Upper lobe of left lung (tissue), 6 donors: ENCODE measurements at regions not wholly inside any gene's neighbourhood (a gene's known extent, or its start where the extent isn't known, plus 50 kb on each side); places are given as distances from the start of the nearest gene placed in this dataset.

ENCODE experiments used
- ATAC-seq, 2 donors: fragments of 200-7000 bp; cut with Tn5 transposase; one replicate each; pipeline ENCODE4 v1.9.1; 2022; ENCODE audit warnings: mild to moderate bottlenecking in 2 of 2, moderate library complexity in 2 of 2; ENCODE audit not compliant: low FRiP score in 2 of 2
- DNase-seq, 2 donors: peaks; one replicate each; pipeline ENCODE4 v3.0.0-alpha.2; 2019 to 2020
- H3K27ac ChIP-seq, 4 donors: fragments of 200-600 bp; sonication (generic); one replicate each; pipeline ENCODE4 v1.5.1; 2016 to 2019
- H3K27me3 ChIP-seq, 4 donors: fragments of 200-600 bp; sonication (generic); one replicate each; pipeline ENCODE4 v1.5.1; 2017 to 2019
- H3K36me3 ChIP-seq, 4 donors: fragments of 200-600 bp; sonication (generic); one replicate each; pipeline ENCODE4 v1.5.1; 2016 to 2019
- H3K4me1 ChIP-seq, 4 donors: fragments of 200-600 bp; sonication (generic); one replicate each; pipeline ENCODE4 v1.5.1; 2018 to 2019
- H3K4me3 ChIP-seq, 4 donors: fragments of 200-600 bp; sonication (generic); one replicate each; pipeline ENCODE4 v1.5.1; 2017 to 2019; ENCODE audit warnings: mild to moderate bottlenecking in 2 of 4, moderate library complexity in 1 of 4
- H3K9me3 ChIP-seq, 4 donors: fragments of 200-600 bp; sonication (generic); one replicate each; pipeline ENCODE4 v1.5.1; 2018 to 2019
- EP300 ChIP-seq, 4 donors: sonication (generic); formaldehyde crosslinking; IDR thresholded peaks; one replicate each; pipeline ENCODE4 v1.5.1; 2017; ENCODE audit warnings: antibody characterized with exemption in 4 of 4, control low read depth in 2 of 4
- POLR2A ChIP-seq, 4 donors: fragments of 450-650 bp; IDR thresholded peaks; one replicate each; pipeline ENCODE4 v1.5.1; 2016 to 2017; ENCODE audit warnings: antibody characterized with exemption in 4 of 4, mild to moderate bottlenecking in 2 of 4
- POLR2AphosphoS5 ChIP-seq, 2 donors: sonication (generic); formaldehyde crosslinking; IDR thresholded peaks; one replicate each; pipeline ENCODE4 v1.5.1; 2017; ENCODE audit warnings: antibody characterized with exemption in 2 of 2
- WGBS, 2 donors: methylation state at CpG; one replicate each; pipeline ENCODE4 v1.1.5; 2017 to 2018; 5-methylcytosine and 5-hydroxymethylcytosine counted together
- TF ChIP-seq, protein P1 (sequence below), 6 experiments: fragments of 450-650 bp in 4 of 6; fragments of 200-600 bp in 2 of 6; sonication (generic) in 2 of 6; IDR thresholded peaks; one replicate each; pipeline ENCODE4 v1.5.1; 2016 to 2019; ENCODE audit warnings: antibody characterized with exemption in 6 of 6
- donor health status: DM: no; HTN: no; CAD: no; lungs with moderate emphysema.
- donor health status: DM: no; HTN: yes; CAD: no; lungs with severe emphysema.

- TF ChIP-seq EP300 (IDR thresholded peaks at IDR 0.05) (no peak), POLR2AphosphoS5 (IDR thresholded peaks at IDR 0.05) (no peak), POLR2A (IDR thresholded peaks at IDR 0.05) (no peak)
- TF ChIP-seq, protein P1, sequence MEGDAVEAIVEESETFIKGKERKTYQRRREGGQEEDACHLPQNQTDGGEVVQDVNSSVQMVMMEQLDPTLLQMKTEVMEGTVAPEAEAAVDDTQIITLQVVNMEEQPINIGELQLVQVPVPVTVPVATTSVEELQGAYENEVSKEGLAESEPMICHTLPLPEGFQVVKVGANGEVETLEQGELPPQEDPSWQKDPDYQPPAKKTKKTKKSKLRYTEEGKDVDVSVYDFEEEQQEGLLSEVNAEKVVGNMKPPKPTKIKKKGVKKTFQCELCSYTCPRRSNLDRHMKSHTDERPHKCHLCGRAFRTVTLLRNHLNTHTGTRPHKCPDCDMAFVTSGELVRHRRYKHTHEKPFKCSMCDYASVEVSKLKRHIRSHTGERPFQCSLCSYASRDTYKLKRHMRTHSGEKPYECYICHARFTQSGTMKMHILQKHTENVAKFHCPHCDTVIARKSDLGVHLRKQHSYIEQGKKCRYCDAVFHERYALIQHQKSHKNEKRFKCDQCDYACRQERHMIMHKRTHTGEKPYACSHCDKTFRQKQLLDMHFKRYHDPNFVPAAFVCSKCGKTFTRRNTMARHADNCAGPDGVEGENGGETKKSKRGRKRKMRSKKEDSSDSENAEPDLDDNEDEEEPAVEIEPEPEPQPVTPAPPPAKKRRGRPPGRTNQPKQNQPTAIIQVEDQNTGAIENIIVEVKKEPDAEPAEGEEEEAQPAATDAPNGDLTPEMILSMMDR (IDR thresholded peaks at IDR 0.05), result no peak
- DNase-seq (no peak), ATAC-seq (no peak)
- Histone ChIP-seq H3K9me3 (peaks cover 0 to 6% (median 0%) of the 10 kb centered on the region in 4 donors), H3K27me3 (no peaks in the 10 kb centered on the region), H3K4me3 (no peak overlapping the region), H3K36me3 (no peaks in the 10 kb centered on the region), H3K4me1 (peaks cover 0 to 4% (median 0%) of the 10 kb centered on the region in 4 donors), H3K27ac (no peak overlapping the region)
- 64 to 65% methylated on average over 6 of the region's 6 CpGs for WGBS, 2 donors
Observed at GRCh38 chr12:93087840-93088610, 158.9 kb upstream of the EEA1 start.

GRCh38 chr12:93089805-93090569 lies 160.9 kb upstream of the EEA1 start:
- H3K9me3 ChIP-seq, result peaks cover 0 to 6% (median 0%) of the 10 kb centered on the region in 4 donors
- H3K4me3 ChIP-seq, result no peak overlapping the region
- ATAC-seq (no peak), DNase-seq (no peak)
- WGBS, 2 donors, result 83 to 90% methylated on average over 5 of the region's 5 CpGs
- no peaks in the 10 kb centered on the region for H3K27me3 ChIP-seq
- H3K27ac ChIP-seq, result no peak overlapping the region
- TF ChIP-seq, protein P1 (IDR thresholded peaks at IDR 0.05), result no peak
- TF ChIP-seq POLR2AphosphoS5 (IDR thresholded peaks at IDR 0.05), result no peak
- H3K4me1 ChIP-seq, result peaks cover 0 to 4% (median 0%) of the 10 kb centered on the region in 4 donors
- no peaks in the 10 kb centered on the region for H3K36me3 ChIP-seq

DNA sequence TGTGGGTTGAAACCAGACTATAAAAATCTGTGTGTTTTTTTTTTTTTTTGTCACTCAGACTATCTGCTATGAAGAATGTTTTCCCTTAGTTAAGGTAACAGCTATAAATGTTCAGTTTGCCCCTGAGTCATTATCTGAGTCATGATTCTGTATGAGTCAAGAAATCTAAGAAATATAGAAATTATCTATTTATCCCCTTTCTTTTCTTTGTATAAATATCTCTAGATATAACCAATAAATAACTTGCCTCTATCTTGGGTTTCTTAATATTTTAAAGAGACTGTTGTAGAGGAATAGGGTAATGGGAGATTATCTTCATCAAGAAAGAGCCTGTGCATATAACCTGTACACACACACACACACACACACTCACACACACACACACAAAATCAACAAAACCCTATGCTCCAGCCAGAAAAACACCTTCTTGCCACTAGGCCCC lies 161.7 kb upstream of the EEA1 start:
- Histone ChIP-seq H3K9me3 (peaks cover 0 to 6% (median 0%) of the 10 kb centered on the region in 4 donors), H3K27ac (no peak overlapping the region), H3K4me1 (peaks cover 0 to 4% (median 0%) of the 10 kb centered on the region in 4 donors), H3K27me3 (no peaks in the 10 kb centered on the region), H3K4me3 (no peak overlapping the region), H3K36me3 (no peaks in the 10 kb centered on the region)
- no peak for DNase-seq
- no peak for TF ChIP-seq POLR2AphosphoS5 (IDR thresholded peaks at IDR 0.05)
- no peak for TF ChIP-seq POLR2A (IDR thresholded peaks at IDR 0.05)
- TF ChIP-seq, protein P1 (IDR thresholded peaks at IDR 0.05), result no peak
- no peak for TF ChIP-seq EP300 (IDR thresholded peaks at IDR 0.05)
- no peak for ATAC-seq

DNA sequence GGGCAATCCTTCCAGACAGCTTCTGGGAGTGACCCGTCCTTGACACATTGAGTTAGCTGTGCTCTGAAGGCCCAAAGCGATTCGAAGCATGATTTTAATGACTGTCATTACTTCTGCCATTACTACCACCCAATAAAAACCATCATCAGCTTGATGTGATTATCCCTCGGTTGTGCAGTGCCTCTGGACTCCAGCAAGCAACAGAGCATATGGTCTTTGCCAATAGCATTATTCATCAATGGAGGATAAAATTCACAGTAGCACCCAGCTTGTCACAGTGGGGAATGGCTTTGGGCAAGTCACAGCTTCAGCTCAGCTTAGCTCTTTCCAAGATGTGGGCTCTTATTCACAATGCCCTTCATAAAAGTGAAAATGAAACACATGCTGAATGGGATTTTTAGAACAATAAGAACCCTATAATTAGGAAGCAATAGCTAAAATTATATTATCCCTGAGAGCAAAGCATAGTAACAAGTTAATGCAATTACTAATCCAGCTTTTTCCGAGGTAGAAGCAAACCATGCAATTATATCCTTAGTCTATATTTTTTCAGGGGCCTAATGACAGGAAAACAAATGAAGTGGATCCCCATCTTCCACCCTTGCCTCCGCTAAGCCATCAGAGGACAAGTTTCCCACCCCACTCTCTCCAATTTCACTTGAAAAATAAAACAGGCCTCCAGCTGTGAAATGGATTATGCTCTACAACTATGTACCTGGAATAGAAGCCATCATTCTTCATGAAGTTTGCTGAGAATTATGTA lies 163.0 kb upstream of the EEA1 start:
- 91% methylated on average over 6 of the region's 6 CpGs for WGBS, 2 donors
- TF ChIP-seq POLR2AphosphoS5 (IDR thresholded peaks at IDR 0.05) (no peak), EP300 (IDR thresholded peaks at IDR 0.05) (no peak), POLR2A (IDR thresholded peaks at IDR 0.05) (no peak)
- TF ChIP-seq, protein P1 (IDR thresholded peaks at IDR 0.05), result no peak
- Histone ChIP-seq H3K9me3 (no peaks in the 10 kb centered on the region), H3K36me3 (no peaks in the 10 kb centered on the region), H3K4me3 (no peak overlapping the region), H3K27ac (no peak overlapping the region), H3K27me3 (no peaks in the 10 kb centered on the region), H3K4me1 (peaks cover 0 to 4% (median 0%) of the 10 kb centered on the region in 4 donors)
- ATAC-seq, result no peak
- no peak for DNase-seq
